OCI-LY3 (cell line): ENCODE measurements at regions not wholly inside any gene's neighbourhood (a gene's known extent, or its start where the extent isn't known, plus 50 kb on each side); places are given as distances from the start of the nearest gene placed in this dataset.

Source experiments
- H2AFZ ChIP-seq: fragments of 200-600, 300-600 bp; shearing (Covaris generic); 2 replicates; pipeline ENCODE4 v1.6.0; 2014; ENCODE audit warnings: antibody characterized with exemption, low read depth, low read length
- H3K27ac ChIP-seq: fragments of 200-600, 300-600 bp; sonication (generic); 2 replicates; pipeline ENCODE4 v1.5.1; 2014; ENCODE audit warnings: mild to moderate bottlenecking, low read length, moderate library complexity, mixed read lengths
- H3K27me3 ChIP-seq: fragments of 200-600, 300-600 bp; sonication (generic); 2 replicates; pipeline ENCODE4 v1.6.1; 2014; ENCODE audit warnings: low read depth, low read length, mixed read lengths
- H3K36me3 ChIP-seq: fragments of 200-600, 300-600 bp; sonication (generic); replicated peaks from 2 replicates; pipeline ENCODE3; 2014; ENCODE audit warnings: low read depth, low read length, mixed read lengths
- H3K4me1 ChIP-seq: fragments of 300-600, 200-600 bp; sonication (generic); 2 replicates; pipeline ENCODE4 v1.6.1; 2014; ENCODE audit warnings: low read length, mixed read lengths
- H3K4me2 ChIP-seq: fragments of 200-600, 300-600 bp; sonication (generic); 2 replicates; pipeline ENCODE4 v1.6.1; 2014; ENCODE audit warnings: low read length, mixed read lengths
- H3K4me3 ChIP-seq: fragments of 300-600, 200-600 bp; sonication (generic); 2 replicates; pipeline ENCODE4 v1.5.1; 2014; ENCODE audit warnings: antibody characterized with exemption, mild to moderate bottlenecking, low read length, moderate library complexity
- H3K79me2 ChIP-seq: fragments of 300-600, 200-600 bp; shearing (Covaris generic); 2 replicates; pipeline ENCODE4 v1.6.1; 2014; ENCODE audit warnings: mild to moderate bottlenecking, low read length, mixed read lengths
- H3K9ac ChIP-seq: fragments of 300-600, 200-600 bp; shearing (Covaris generic); 2 replicates; pipeline ENCODE4 v1.6.0; 2014; ENCODE audit warnings: mild to moderate bottlenecking, low read length, moderate library complexity
- H3K9me3 ChIP-seq: fragments of 200-600, 300-600 bp; shearing (Covaris generic); 2 replicates; pipeline ENCODE4 v1.6.1; 2014; ENCODE audit warnings: low read length, mixed read lengths; ENCODE audit not compliant: insufficient read depth
- H4K20me1 ChIP-seq: fragments of 200-600, 300-600 bp; sonication (generic); 2 replicates; pipeline ENCODE4 v1.6.1; 2016; ENCODE audit warnings: low read length, mixed read lengths; ENCODE audit not compliant: insufficient read depth
- EZH2phosphoT487 ChIP-seq: fragments of 200-600 bp; shearing (Covaris generic); IDR thresholded peaks from 2 replicates; pipeline ENCODE4 v1.6.1; 2018; ENCODE audit warnings: antibody characterized with exemption, mixed run types, low read depth
- TF ChIP-seq, protein P1 (sequence below): fragments of 200-600, 300-600 bp; sonication (generic); IDR thresholded peaks from 2 replicates; pipeline ENCODE4 v1.5.1; 2014; ENCODE audit warnings: antibody characterized with exemption, low read length, low read depth

DNA sequence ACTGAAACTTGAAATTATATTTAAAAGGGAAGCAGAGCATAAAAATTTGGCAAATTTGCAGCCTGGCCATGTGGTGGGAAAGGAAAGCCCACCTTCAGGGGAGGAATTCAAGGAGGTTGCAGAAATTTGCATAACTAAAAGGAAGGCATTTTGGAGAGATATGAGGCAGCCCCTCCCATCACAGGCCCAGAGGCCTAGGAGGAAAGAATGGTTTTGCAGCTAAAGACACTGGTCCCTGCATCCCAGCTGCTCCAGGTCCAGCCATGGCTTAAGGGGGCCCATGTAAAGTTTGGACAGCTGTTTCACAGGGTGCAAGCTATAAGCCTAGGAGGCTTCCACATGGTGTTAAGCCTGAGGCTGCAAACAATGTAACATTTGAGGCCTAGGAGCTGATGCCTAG lies 212.5 kb downstream of the NNT start:
- Histone ChIP-seq H3K27me3 (no peaks in the 10 kb centered on the region), H3K79me2 (no peaks in the 10 kb centered on the region), H3K36me3 (no peaks in the 10 kb centered on the region), H3K9ac (no peak overlapping the region), H3K4me1 (no peaks in the 10 kb centered on the region), H4K20me1 (no peaks in the 10 kb centered on the region), H3K27ac (no peak overlapping the region), H3K4me2 (no peak overlapping the region), H3K4me3 (no peak overlapping the region), H3K9me3 (no peaks in the 10 kb centered on the region), H2AFZ (no peak overlapping the region)
- TF ChIP-seq, protein P1, sequence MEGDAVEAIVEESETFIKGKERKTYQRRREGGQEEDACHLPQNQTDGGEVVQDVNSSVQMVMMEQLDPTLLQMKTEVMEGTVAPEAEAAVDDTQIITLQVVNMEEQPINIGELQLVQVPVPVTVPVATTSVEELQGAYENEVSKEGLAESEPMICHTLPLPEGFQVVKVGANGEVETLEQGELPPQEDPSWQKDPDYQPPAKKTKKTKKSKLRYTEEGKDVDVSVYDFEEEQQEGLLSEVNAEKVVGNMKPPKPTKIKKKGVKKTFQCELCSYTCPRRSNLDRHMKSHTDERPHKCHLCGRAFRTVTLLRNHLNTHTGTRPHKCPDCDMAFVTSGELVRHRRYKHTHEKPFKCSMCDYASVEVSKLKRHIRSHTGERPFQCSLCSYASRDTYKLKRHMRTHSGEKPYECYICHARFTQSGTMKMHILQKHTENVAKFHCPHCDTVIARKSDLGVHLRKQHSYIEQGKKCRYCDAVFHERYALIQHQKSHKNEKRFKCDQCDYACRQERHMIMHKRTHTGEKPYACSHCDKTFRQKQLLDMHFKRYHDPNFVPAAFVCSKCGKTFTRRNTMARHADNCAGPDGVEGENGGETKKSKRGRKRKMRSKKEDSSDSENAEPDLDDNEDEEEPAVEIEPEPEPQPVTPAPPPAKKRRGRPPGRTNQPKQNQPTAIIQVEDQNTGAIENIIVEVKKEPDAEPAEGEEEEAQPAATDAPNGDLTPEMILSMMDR, result no peak
- no peak for TF ChIP-seq EZH2phosphoT487

DNA sequence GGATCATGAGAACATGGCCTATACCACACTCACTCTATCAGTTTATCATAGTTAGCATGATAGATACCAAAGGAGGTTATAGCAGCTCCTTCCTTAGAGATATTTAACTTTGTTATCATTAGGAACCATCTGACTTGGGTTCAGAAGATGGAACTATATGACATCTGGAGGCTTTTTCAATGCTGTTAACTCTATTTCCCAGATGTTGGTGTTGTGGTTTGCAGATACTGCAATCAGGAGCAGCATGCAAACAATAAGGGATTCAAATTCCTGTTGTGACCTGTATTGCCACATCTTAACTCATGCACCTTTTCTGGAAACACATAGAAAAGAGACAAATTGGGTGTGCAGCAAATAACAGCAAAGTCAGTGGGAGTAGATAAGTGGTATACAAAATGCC lies 201.7 kb downstream of the NNT start:
- H4K20me1 ChIP-seq, result no peaks in the 10 kb centered on the region
- H3K27ac ChIP-seq, result no peak overlapping the region
- TF ChIP-seq, protein P1, result no peak
- H3K9ac ChIP-seq, result no peak overlapping the region
- no peaks in the 10 kb centered on the region for H3K27me3 ChIP-seq
- H2AFZ ChIP-seq, result no peak overlapping the region
- H3K4me2 ChIP-seq, result no peak overlapping the region
- no peak overlapping the region for H3K4me3 ChIP-seq
- H3K4me1 ChIP-seq, result no peaks in the 10 kb centered on the region
- H3K36me3 ChIP-seq, result no peaks in the 10 kb centered on the region
- no peaks in the 10 kb centered on the region for H3K9me3 ChIP-seq
- no peaks in the 10 kb centered on the region for H3K79me2 ChIP-seq

- Histone ChIP-seq H3K79me2 (no peaks in the 10 kb centered on the region), H3K9me3 (no peaks in the 10 kb centered on the region), H2AFZ (no peak overlapping the region), H3K27me3 (no peaks in the 10 kb centered on the region), H3K9ac (no peak overlapping the region), H3K4me1 (no peaks in the 10 kb centered on the region), H3K27ac (no peak overlapping the region), H4K20me1 (no peaks in the 10 kb centered on the region), H3K4me3 (no peak overlapping the region), H3K36me3 (no peaks in the 10 kb centered on the region), H3K4me2 (no peak overlapping the region)
- TF ChIP-seq, protein P1, result no peak
- TF ChIP-seq EZH2phosphoT487, result no peak
Observed at GRCh38 chr5:43804041-43804440, 201.1 kb downstream of the NNT start.

GRCh38 chr5:43802651-43803050 lies 199.7 kb downstream of the NNT start:
- Histone ChIP-seq H3K4me2 (no peak overlapping the region), H3K79me2 (no peaks in the 10 kb centered on the region), H2AFZ (no peak overlapping the region), H3K36me3 (no peaks in the 10 kb centered on the region), H3K9me3 (no peaks in the 10 kb centered on the region), H4K20me1 (no peaks in the 10 kb centered on the region), H3K4me3 (no peak overlapping the region), H3K4me1 (no peaks in the 10 kb centered on the region), H3K27ac (no peak overlapping the region), H3K9ac (no peak overlapping the region), H3K27me3 (no peaks in the 10 kb centered on the region)
- TF ChIP-seq, protein P1, result no peak
- TF ChIP-seq EZH2phosphoT487, result no peak
